ENCODE measurements at regions not wholly inside any gene's neighbourhood (a gene's known extent, or its start where the extent isn't known, plus 50 kb on each side); places are given as distances from the start of the nearest gene placed in this dataset.

GRCh38 chr2:145366341-145366740 is 846.4 kb upstream of the ZEB2 start:
- TF ChIP-seq CTCF (conservative IDR thresholded peaks at IDR 0.05; ENCODE audit: low read depth, low read length) (no peak), EZH2 (IDR thresholded peaks at IDR 0.05; ENCODE audit: low read length, unreplicated experiment) (no peak), EZH2phosphoT487 (IDR thresholded peaks at IDR 0.05; ENCODE audit: borderline replicate concordance, low read length) (no peak)

All from PC-3 (cell line).